Chondrocyte (in vitro differentiated cells): ENCODE measurements at regions not wholly inside any gene's neighbourhood (a gene's known extent, or its start where the extent isn't known, plus 50 kb on each side); places are given as distances from the start of the nearest gene placed in this dataset.

Source experiments
- DNase-seq: peaks from one replicate; pipeline ENCODE4 v3.0.0; 2021; ENCODE audit warnings: mixed read lengths, low spot score
- H3K27ac Mint-ChIP-seq: one replicate; pipeline ENCODE4 v1.8.0; 2021; ENCODE audit warnings: mild to moderate bottlenecking, moderate library complexity, mixed read lengths; ENCODE audit not compliant: unreplicated experiment
- H3K27me3 Mint-ChIP-seq: 2 replicates; pipeline ENCODE4 v1.8.0; 2021; ENCODE audit warnings: low read depth, mixed read lengths
- H3K36me3 Mint-ChIP-seq: 2 replicates; pipeline ENCODE4 v1.8.0; 2021; ENCODE audit warnings: low read depth, mixed read lengths
- H3K4me1 Mint-ChIP-seq: 2 replicates; pipeline ENCODE4 v1.8.0; 2021; ENCODE audit warnings: low read depth, mild to moderate bottlenecking, mixed read lengths
- H3K4me3 Mint-ChIP-seq: one replicate; pipeline ENCODE4 v1.8.0; 2021; ENCODE audit warnings: mild to moderate bottlenecking, moderate library complexity, mixed read lengths; ENCODE audit not compliant: unreplicated experiment
- H3K9me3 Mint-ChIP-seq: 2 replicates; pipeline ENCODE4 v1.8.0; 2021; ENCODE audit warnings: low read depth, mixed read lengths
- TF ChIP-seq, protein P1 (sequence below): fragments of 200-600 bp; sonication (generic); IDR thresholded peaks from 2 replicates; pipeline ENCODE4 v1.5.0; 2021; ENCODE audit warnings: antibody characterized with exemption, mild to moderate bottlenecking, moderate library complexity

DNA sequence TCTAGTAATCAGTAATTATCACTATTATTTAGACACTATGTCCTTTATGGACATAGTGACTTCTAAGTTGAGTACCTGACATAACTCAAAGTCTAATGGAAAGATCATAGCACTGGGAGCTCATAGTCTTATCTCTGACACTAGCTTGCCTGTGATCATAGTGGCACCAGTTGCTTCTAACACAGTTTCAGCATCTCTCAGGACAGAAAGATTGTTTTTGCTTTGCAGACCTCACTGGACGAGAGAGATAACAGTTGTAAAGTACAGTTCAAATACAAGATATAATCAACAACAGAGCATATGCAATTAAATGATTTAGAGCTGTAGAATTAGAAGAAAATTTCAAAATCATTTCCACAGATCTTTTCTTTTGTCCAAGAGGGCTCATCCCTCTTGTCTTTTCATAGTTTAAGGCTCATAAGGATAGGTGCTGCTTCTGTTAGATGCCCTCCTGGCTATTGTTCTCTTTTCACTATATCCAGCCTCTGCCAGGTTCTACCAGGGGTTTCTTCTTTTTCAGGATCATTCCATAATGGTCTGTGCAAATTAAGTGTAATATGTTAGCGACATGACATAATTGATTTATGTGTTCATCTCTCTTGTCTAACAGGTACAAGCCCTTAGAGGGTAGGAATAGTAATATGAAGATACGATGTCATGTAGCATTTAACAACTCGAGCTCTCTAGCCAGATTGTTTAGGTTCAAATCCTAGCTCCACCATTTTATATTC lies 1175.4 kb upstream of the TENM4 start:
- H3K27me3 Mint-ChIP-seq, result peaks cover 4% of the 10 kb centered on the region
- no peaks in the 10 kb centered on the region for H3K36me3 Mint-ChIP-seq
- H3K9me3 Mint-ChIP-seq, result no peaks in the 10 kb centered on the region
- H3K27ac Mint-ChIP-seq, result no peak overlapping the region
- no peak for DNase-seq
- H3K4me1 Mint-ChIP-seq, result no peaks in the 10 kb centered on the region
- TF ChIP-seq, protein P1, sequence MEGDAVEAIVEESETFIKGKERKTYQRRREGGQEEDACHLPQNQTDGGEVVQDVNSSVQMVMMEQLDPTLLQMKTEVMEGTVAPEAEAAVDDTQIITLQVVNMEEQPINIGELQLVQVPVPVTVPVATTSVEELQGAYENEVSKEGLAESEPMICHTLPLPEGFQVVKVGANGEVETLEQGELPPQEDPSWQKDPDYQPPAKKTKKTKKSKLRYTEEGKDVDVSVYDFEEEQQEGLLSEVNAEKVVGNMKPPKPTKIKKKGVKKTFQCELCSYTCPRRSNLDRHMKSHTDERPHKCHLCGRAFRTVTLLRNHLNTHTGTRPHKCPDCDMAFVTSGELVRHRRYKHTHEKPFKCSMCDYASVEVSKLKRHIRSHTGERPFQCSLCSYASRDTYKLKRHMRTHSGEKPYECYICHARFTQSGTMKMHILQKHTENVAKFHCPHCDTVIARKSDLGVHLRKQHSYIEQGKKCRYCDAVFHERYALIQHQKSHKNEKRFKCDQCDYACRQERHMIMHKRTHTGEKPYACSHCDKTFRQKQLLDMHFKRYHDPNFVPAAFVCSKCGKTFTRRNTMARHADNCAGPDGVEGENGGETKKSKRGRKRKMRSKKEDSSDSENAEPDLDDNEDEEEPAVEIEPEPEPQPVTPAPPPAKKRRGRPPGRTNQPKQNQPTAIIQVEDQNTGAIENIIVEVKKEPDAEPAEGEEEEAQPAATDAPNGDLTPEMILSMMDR, result no peak
- H3K4me3 Mint-ChIP-seq, result no peak overlapping the region

DNA sequence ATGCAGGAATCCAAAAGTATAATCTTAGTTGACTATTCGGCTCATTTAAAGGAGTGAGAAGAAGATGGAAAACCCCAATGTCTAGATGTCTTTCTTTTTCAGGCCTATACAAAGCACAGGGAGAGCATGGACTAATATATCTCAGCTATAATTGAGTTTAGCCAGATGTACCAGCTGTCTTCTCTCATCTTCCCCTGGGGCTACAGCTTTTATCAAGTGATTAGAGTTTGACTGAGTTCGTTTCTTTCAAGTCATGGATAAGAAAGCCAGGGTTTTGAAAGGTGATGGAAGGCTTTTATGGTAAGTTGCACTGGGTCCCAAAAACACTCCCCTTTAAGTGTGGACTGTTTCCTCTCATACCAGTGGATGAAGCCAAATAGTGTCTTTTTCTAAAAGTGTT lies 1172.8 kb upstream of the TENM4 start:
- Mint-ChIP-seq H3K27ac (no peak overlapping the region), H3K4me1 (no peaks in the 10 kb centered on the region), H3K36me3 (no peaks in the 10 kb centered on the region), H3K9me3 (no peaks in the 10 kb centered on the region), H3K4me3 (no peak overlapping the region), H3K27me3 (peaks cover 2% of the 10 kb centered on the region)
- DNase-seq, result no peak
- TF ChIP-seq, protein P1, result no peak

DNA sequence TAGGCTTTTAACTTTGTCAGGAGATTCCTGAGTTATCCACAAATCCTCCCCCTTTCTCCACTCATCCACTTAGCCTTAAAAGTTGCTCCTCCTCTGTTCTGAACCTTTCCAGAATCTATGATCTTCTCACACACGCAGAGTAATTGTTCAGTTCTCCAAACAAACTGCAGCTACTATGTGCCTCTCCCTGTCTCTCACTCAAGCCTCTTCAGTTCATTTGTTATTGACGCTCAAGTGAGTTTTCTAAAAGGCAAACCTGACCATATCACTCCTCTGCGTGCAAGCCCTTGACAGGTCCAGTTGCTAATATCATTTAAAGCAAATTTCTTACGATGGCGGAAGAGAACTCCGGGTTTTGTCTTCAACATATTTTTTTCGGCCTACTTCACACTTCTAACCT lies 1169.7 kb upstream of the TENM4 start:
- no peak overlapping the region for H3K4me3 Mint-ChIP-seq
- H3K36me3 Mint-ChIP-seq, result no peaks in the 10 kb centered on the region
- H3K9me3 Mint-ChIP-seq, result no peaks in the 10 kb centered on the region
- DNase-seq, result no peak
- H3K27me3 Mint-ChIP-seq, result peaks cover 5% of the 10 kb centered on the region
- H3K4me1 Mint-ChIP-seq, result no peaks in the 10 kb centered on the region
- H3K27ac Mint-ChIP-seq, result no peak overlapping the region
- TF ChIP-seq, protein P1, result no peak

DNA sequence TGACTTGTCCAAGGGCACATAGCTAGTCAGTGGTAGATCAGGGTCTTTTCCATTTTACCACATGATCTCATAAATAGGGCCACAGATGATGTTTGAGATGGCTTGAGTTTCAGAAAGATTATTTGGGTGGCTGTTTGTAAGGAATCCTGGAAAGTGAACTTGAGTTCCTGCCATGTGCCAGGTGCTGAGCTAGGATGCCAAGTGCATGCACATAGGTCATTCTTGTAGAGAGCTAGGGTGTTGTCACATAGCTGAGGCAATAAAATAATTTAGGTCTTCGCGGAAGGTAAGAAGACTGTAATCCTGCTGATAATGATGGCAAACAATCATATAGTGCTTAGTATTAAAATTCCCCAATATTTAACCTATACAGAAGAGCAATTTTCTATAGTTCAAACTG lies 1162.6 kb upstream of the TENM4 start:
- no peak for DNase-seq
- H3K27me3 Mint-ChIP-seq, result peaks cover 10% of the 10 kb centered on the region
- H3K27ac Mint-ChIP-seq, result no peak overlapping the region
- no peaks in the 10 kb centered on the region for H3K36me3 Mint-ChIP-seq
- TF ChIP-seq, protein P1, result no peak
- no peaks in the 10 kb centered on the region for H3K9me3 Mint-ChIP-seq
- no peak overlapping the region for H3K4me3 Mint-ChIP-seq
- no peaks in the 10 kb centered on the region for H3K4me1 Mint-ChIP-seq

DNA sequence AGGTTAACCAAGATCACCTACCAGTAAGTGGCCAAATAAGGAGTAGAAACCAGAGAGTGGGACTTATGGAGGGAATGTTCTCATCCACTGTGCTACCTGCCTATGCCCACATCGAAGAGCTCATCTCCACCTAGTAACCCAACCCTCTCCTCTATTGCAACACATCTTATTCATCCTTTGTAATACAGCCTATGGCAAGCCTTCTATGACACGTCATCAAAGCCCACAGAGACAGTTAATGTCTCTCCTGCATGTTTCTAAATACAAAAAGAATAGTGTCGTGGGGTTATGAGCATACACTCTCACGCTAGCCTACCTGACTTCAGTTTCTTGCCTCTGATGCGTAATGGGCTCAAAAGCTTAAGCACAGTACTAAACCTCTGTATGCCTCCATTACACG lies 1158.1 kb upstream of the TENM4 start:
- Mint-ChIP-seq H3K27ac (no peak overlapping the region), H3K36me3 (no peaks in the 10 kb centered on the region), H3K4me1 (no peaks in the 10 kb centered on the region), H3K27me3 (peaks cover 4% of the 10 kb centered on the region), H3K4me3 (no peak overlapping the region), H3K9me3 (peaks cover 2% of the 10 kb centered on the region)
- TF ChIP-seq, protein P1, result no peak
- no peak for DNase-seq
